ENCODE measurements at regions not wholly inside any gene's neighbourhood (a gene's known extent, or its start where the extent isn't known, plus 50 kb on each side); places are given as distances from the start of the nearest gene placed in this dataset.

DNA sequence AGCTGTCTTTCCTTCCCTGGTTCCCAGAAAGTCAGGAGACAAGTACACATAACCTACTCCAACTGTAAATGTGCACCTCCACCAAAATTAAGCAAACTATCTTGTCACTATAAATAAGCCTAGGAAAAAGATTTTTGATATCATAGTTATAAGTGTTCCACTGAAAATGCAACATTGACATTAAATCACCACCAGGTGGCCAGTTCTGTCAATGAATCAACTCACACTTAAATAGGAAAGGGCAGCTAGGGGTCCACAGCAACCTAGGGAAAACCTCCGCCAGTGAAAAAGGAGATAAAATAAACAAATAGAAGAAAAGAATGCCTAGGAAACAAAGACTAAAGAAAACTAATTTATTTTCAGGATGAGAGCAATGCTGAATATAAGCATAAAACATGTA, 243.0 kb upstream of the PTPRD start:
- TF ChIP-seq CTCF (IDR thresholded peaks at IDR 0.05; ENCODE audit: control insufficient read depth, insufficient read depth, low read depth, low read length, missing control alignments), result no peak
- DNase-seq (ENCODE audit: low read depth), result no peak
- H3K4me3 ChIP-seq (ENCODE audit: control insufficient read depth, low read depth, low read length), result no peak overlapping the region

GRCh38 chr9:10858817-10859216, 246.0 kb upstream of the PTPRD start:
- DNase-seq (ENCODE audit: low read depth), result no peak
- no peak overlapping the region for H3K4me3 ChIP-seq (ENCODE audit: control insufficient read depth, low read depth, low read length)
- no peak for TF ChIP-seq CTCF (IDR thresholded peaks at IDR 0.05; ENCODE audit: control insufficient read depth, insufficient read depth, low read depth, low read length, missing control alignments)

DNA sequence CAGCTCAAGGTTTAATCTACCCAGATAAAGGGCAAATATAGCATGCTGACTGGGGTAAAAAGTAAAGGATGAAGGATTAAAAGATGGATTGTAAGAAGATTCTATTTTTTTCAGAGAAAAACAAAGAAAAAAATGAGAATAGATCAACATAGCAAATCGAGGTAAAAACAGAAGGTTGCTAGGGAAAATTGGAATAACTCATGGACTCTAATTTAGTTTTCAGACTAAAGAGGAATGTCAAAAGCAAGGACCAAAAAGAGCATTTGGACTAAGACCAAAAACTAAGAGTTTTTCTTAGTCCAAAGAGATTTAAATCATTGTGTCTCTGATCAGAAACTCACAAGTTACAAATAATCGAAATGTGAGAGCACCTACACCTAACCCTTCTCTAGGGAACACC, 250.7 kb upstream of the PTPRD start:
- TF ChIP-seq CTCF (IDR thresholded peaks at IDR 0.05; ENCODE audit: control insufficient read depth, insufficient read depth, low read depth, low read length, missing control alignments), result no peak
- no peak overlapping the region for H3K4me3 ChIP-seq (ENCODE audit: control insufficient read depth, low read depth, low read length)
- no peak for DNase-seq (ENCODE audit: low read depth)

DNA sequence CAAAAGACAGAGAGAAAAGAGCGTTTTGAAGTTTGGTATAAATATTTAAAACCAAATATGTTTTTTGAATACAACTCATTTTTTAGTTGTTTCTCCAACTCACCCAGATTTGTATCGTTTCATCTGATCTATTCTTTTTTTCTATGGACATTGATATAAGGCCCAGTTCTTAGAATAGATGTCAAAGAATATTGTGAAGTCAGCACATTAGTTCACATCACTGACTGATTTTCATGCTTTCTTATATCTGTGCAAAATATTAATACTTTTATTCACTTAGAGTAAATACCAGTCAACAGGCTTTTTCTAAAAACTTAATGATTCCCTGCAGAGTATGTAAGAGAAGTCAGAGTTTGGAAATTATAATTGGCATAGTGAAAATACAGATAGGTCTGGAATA, 254.4 kb upstream of the PTPRD start:
- TF ChIP-seq CTCF (IDR thresholded peaks at IDR 0.05; ENCODE audit: control insufficient read depth, insufficient read depth, low read depth, low read length, missing control alignments), result no peak
- no peak for DNase-seq (ENCODE audit: low read depth)
- H3K4me3 ChIP-seq (ENCODE audit: control insufficient read depth, low read depth, low read length), result no peak overlapping the region

DNA sequence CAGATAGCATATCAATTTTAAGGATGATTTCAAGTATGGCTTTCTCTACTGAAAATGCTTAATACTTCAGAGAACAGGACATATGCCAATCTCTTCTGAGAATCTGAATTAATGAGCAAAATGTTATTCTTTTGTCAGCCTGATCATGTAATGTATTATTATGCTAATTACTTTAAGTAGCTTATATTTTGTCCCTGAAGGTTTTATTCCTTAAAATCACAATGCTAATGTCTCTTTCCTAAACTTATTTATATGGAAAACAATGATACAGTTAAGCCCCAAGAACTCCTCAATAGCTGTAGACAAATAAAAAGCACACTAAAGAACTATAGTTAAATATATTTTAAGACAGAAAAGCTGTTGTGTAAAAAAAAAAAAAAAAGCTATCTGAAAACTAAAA, 256.9 kb upstream of the PTPRD start:
- no peak overlapping the region for H3K4me3 ChIP-seq (ENCODE audit: control insufficient read depth, low read depth, low read length)
- no peak for DNase-seq (ENCODE audit: low read depth)
- no peak for TF ChIP-seq CTCF (IDR thresholded peaks at IDR 0.05; ENCODE audit: control insufficient read depth, insufficient read depth, low read depth, low read length, missing control alignments)

- no peak for TF ChIP-seq CTCF (IDR thresholded peaks at IDR 0.05; ENCODE audit: control insufficient read depth, insufficient read depth, low read depth, low read length, missing control alignments)
- no peak overlapping the region for H3K4me3 ChIP-seq (ENCODE audit: control insufficient read depth, low read depth, low read length)
- DNase-seq (ENCODE audit: low read depth), result no peak
Observed at GRCh38 chr9:10873999-10874398, 261.2 kb upstream of the PTPRD start.

DNA sequence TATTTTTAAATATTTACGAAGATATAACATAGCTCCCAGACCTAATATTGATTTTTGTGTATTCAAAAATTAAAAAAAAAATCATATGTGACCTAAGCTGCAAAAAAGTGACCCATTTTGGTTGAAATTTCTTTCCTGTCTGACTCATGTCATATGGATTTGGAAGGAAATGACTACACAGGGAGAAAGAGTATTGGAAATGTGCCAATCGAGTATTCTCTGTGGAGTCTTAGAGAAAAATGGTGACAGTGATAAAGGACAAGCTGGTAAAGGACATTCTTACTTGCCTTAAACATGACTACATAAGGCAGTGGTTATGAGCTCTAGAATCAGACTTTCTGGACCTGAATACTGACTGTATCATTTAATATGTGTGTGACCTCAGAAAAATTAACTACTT, 262.9 kb upstream of the PTPRD start:
- no peak overlapping the region for H3K4me3 ChIP-seq (ENCODE audit: control insufficient read depth, low read depth, low read length)
- no peak for DNase-seq (ENCODE audit: low read depth)
- TF ChIP-seq CTCF (IDR thresholded peaks at IDR 0.05; ENCODE audit: control insufficient read depth, insufficient read depth, low read depth, low read length, missing control alignments), result no peak
